ENCODE measurements at regions not wholly inside any gene's neighbourhood (a gene's known extent, or its start where the extent isn't known, plus 50 kb on each side); places are given as distances from the start of the nearest gene placed in this dataset.

GRCh38 chr14:89613260-89614008 lies 196.4 kb upstream of the FOXN3 start:
- Mint-ChIP-seq H3K9me3 (ENCODE audit: insufficient read depth) (no peaks in the 10 kb centered on the region), H3K27me3 (no peaks in the 10 kb centered on the region), H3K27ac (peak overlapping the region; percentile 21), H3K4me3 (peak overlapping the region; percentile 10), H3K4me1 (peaks cover 70% of the 10 kb centered on the region)
- Histone ChIP-seq H4K20me1 (ENCODE audit: control insufficient read depth, insufficient read depth, low read length, poor library complexity, severe bottlenecking) (peaks cover 15% of the 10 kb centered on the region), H2AFZ (ENCODE audit: insufficient read depth, low read depth, low read length, poor library complexity, severe bottlenecking) (no peak overlapping the region), H3K79me2 (ENCODE audit: control insufficient read depth, insufficient read depth, low read length) (peaks cover 95% of the 10 kb centered on the region), H3K9me3 (ENCODE audit: control extremely low read depth in 1 of 3, control insufficient read depth in 2 of 3, insufficient read depth in 1 of 3, low read length in 2 of 3) (no peaks in the 10 kb centered on the region), H3K4me3 (ENCODE audit: control extremely low read depth in 1 of 5, extremely low read depth in 1 of 5, insufficient read depth in 1 of 5, low read depth in 2 of 5, low read length in 4 of 5) (no peak overlapping the region), H3K27me3 (replicated peaks in 1 of 4; ENCODE audit: control extremely low read depth in 1 of 4, control insufficient read depth in 3 of 4, insufficient read depth in 4 of 4, low read length in 3 of 4) (no peaks in the 10 kb centered on the region), H3K36me3 (replicated peaks in 1 of 2; ENCODE audit: control extremely low read depth in 1 of 2, control insufficient read depth in 1 of 2, extremely low read depth in 1 of 2, insufficient read depth in 2 of 2, low read length in 1 of 2) (no peaks in the 10 kb centered on the region), H3K4me1 (ENCODE audit: control insufficient read depth in 2 of 2, insufficient read depth in 2 of 2, low read length in 2 of 2) (peaks cover 43 to 49% of the 10 kb centered on the region in 2 donors), H3K27ac (ENCODE audit: low read length in 2 of 2) (no peak overlapping the region), H3K4me2 (replicated peaks; ENCODE audit: low read depth, low read length, poor library complexity, severe bottlenecking) (no peak overlapping the region), H3K9ac (ENCODE audit: low read length) (no peak overlapping the region)
- WGBS (ENCODE audit: insufficient coverage): no CpG with 5 or more reads among the region's 5 CpGs
- DNase-seq (no peak), ATAC-seq (ENCODE audit: low read depth) (no peak)
- TF ChIP-seq CTCF (IDR thresholded peaks at IDR 0.05) (no peak), EZH2 (IDR thresholded peaks at IDR 0.05; ENCODE audit: borderline replicate concordance, insufficient read depth, low read depth, low read length, poor library complexity, severe bottlenecking) (no peak)
- ChIA-PET CTCF (interaction anchor here (0.7 kb wide), 1 partner anchor 108 kb away, joined by 4 read pairs; no protein-coding TSS in a partner anchor), POLR2A (no interaction called here)
- intact Hi-C loops (cut with micrococcal nuclease): no loop called here

GRCh38 chr14:89609500-89610100 lies 192.6 kb upstream of the FOXN3 start:
- TF ChIP-seq CTCF (IDR thresholded peaks at IDR 0.05) (no peak), EZH2 (IDR thresholded peaks at IDR 0.05; ENCODE audit: borderline replicate concordance, insufficient read depth, low read depth, low read length, poor library complexity, severe bottlenecking) (no peak)
- Histone ChIP-seq H2AFZ (ENCODE audit: insufficient read depth, low read depth, low read length, poor library complexity, severe bottlenecking) (no peak overlapping the region), H3K36me3 (replicated peaks in 1 of 2; ENCODE audit: control extremely low read depth in 1 of 2, control insufficient read depth in 1 of 2, extremely low read depth in 1 of 2, insufficient read depth in 2 of 2, low read length in 1 of 2) (no peaks in the 10 kb centered on the region), H3K9me3 (ENCODE audit: control extremely low read depth in 1 of 3, control insufficient read depth in 2 of 3, insufficient read depth in 1 of 3, low read length in 2 of 3) (peaks cover 0 to 3% (median 0%) of the 10 kb centered on the region in 3 donors), H3K27ac (ENCODE audit: low read length in 2 of 2) (no peak overlapping the region), H3K79me2 (ENCODE audit: control insufficient read depth, insufficient read depth, low read length) (peaks cover 93% of the 10 kb centered on the region), H3K4me3 (ENCODE audit: control extremely low read depth in 1 of 5, extremely low read depth in 1 of 5, insufficient read depth in 1 of 5, low read depth in 2 of 5, low read length in 4 of 5) (no peak overlapping the region), H3K4me1 (ENCODE audit: control insufficient read depth in 2 of 2, insufficient read depth in 2 of 2, low read length in 2 of 2) (peaks cover 18 to 21% of the 10 kb centered on the region in 2 donors), H3K27me3 (replicated peaks in 1 of 4; ENCODE audit: control extremely low read depth in 1 of 4, control insufficient read depth in 3 of 4, insufficient read depth in 4 of 4, low read length in 3 of 4) (no peaks in the 10 kb centered on the region), H3K9ac (ENCODE audit: low read length) (no peak overlapping the region), H4K20me1 (ENCODE audit: control insufficient read depth, insufficient read depth, low read length, poor library complexity, severe bottlenecking) (peaks cover 15% of the 10 kb centered on the region), H3K4me2 (replicated peaks; ENCODE audit: low read depth, low read length, poor library complexity, severe bottlenecking) (no peak overlapping the region)
- POLR2A ChIA-PET: no interaction called here
- Mint-ChIP-seq H3K4me1 (peaks cover 40% of the 10 kb centered on the region), H3K9me3 (ENCODE audit: insufficient read depth) (no peaks in the 10 kb centered on the region), H3K27me3 (no peaks in the 10 kb centered on the region), H3K27ac (no peak overlapping the region), H3K4me3 (no peak overlapping the region)
- WGBS (ENCODE audit: insufficient coverage): 60% methylated on average over 3 of the region's 12 CpGs
- no peak for DNase-seq
- intact Hi-C loops (cut with micrococcal nuclease): no loop called here
- ATAC-seq (ENCODE audit: low read depth): no peak
- CTCF ChIA-PET: no interaction called here

Data from B cell (primary cell).